Activated naive CD8-positive, alpha-beta T cell treated with anti-CD3 and anti-CD28 coated beads, Interleukin-2, amount 10 ng/mL, durations not matched to agents 7 days and 5 days (primary cell): ENCODE measurements at regions not wholly inside any gene's neighbourhood (a gene's known extent, or its start where the extent isn't known, plus 50 kb on each side); places are given as distances from the start of the nearest gene placed in this dataset.
"Not testable (repeated sequence)": the region's sequence is repeated elsewhere in the genome, so short reads cannot be mapped to it uniquely, and the experiment has no call there.

ENCODE experiments used
- ATAC-seq: fragments of 150-1000 bp; cut with Tn5 transposase; one replicate; pipeline ENCODE4 v1.10.0; 2021; ENCODE audit warnings: low read depth, moderate library complexity
- POLR2A ChIA-PET: fragments of 350-600 bp; sonication (Branson Sonifier 250); formaldehyde crosslinking; loops from one replicate; lab custom pipeline; 2021; ENCODE audit warnings: antibody characterized with exemption; lab: Charles Lee
- DNase-seq: peaks from one replicate; pipeline ENCODE4 v3.0.0; 2021
- H3K27ac Mint-ChIP-seq: one replicate; pipeline ENCODE4 v1.8.0; 2022; ENCODE audit warnings: mild to moderate bottlenecking, mixed read lengths
- H3K27me3 Mint-ChIP-seq: one replicate; pipeline ENCODE4 v1.8.0; 2022; ENCODE audit warnings: mild to moderate bottlenecking, moderate library complexity, mixed read lengths
- H3K36me3 Mint-ChIP-seq: one replicate; pipeline ENCODE4 v1.8.0; 2021; ENCODE audit warnings: mild to moderate bottlenecking, mixed read lengths
- H3K4me1 Mint-ChIP-seq: one replicate; pipeline ENCODE4 v1.8.0; 2021; ENCODE audit warnings: mixed read lengths
- H3K4me3 Mint-ChIP-seq: one replicate; pipeline ENCODE4 v1.8.0; 2022; ENCODE audit warnings: mild to moderate bottlenecking, moderate library complexity, mixed read lengths
- H3K9me3 Mint-ChIP-seq: one replicate; pipeline ENCODE4 v1.8.0; 2021; ENCODE audit warnings: mixed read lengths

DNA sequence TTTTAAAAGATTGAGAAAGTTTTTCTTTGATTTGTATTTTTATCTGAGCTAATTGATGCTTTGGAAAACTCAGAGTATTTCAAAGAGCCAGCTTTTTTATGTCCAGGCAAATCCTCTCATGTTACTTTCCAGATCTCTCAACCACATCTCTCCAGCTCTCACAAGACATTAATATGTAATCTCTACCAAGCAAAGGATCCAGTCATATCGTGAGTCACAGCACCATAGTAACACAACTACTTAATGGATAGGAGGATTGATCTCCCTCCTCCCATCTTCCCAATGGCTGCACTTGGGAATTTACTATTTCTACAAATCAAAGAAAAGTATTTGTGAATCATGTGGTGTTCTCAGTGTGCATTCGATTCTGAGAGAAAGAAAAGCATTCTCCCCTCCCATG, 63.3 kb downstream of the POU4F1 start:
- no peak overlapping the region for H3K4me3 Mint-ChIP-seq
- DNase-seq: no peak
- no peaks in the 10 kb centered on the region for H3K36me3 Mint-ChIP-seq
- H3K4me1 Mint-ChIP-seq: no peaks in the 10 kb centered on the region
- no peak for ATAC-seq
- H3K27ac Mint-ChIP-seq: no peak overlapping the region
- no peaks in the 10 kb centered on the region for H3K9me3 Mint-ChIP-seq
- POLR2A ChIA-PET: no interaction called here
- H3K27me3 Mint-ChIP-seq: peaks cover 8% of the 10 kb centered on the region

GRCh38 chr13:78526044-78526443, 77.3 kb downstream of the POU4F1 start:
- H3K9me3 Mint-ChIP-seq, H3K27ac Mint-ChIP-seq, DNase-seq, H3K4me3 Mint-ChIP-seq, POLR2A ChIA-PET, H3K36me3 Mint-ChIP-seq, ATAC-seq, H3K27me3 Mint-ChIP-seq, H3K4me1 Mint-ChIP-seq: not testable (repeated sequence)

DNA sequence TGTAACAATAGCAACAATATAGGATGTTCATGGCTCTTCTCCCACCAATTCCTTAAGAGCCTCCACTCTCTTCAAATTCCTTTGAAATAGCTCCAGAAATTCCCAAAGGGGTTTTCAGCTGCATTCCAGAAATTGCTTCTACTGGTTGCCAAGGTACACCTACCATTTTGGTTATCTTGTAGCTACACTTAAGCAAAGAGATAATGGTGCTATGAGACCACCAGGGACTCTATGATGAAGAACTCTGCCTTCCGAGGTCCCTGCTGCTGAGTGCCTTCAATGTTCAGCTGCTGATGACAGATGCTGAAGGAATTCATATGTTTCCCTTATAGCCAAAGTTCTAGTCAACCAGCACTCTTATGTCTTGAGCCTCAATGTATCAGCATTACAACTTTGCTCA, 78.4 kb downstream of the POU4F1 start:
- Mint-ChIP-seq H3K27ac (no peak overlapping the region), H3K9me3 (peaks cover 3% of the 10 kb centered on the region), H3K36me3 (no peaks in the 10 kb centered on the region), H3K4me3 (no peak overlapping the region), H3K27me3 (no peaks in the 10 kb centered on the region), H3K4me1 (no peaks in the 10 kb centered on the region)
- ATAC-seq: no peak
- no peak for DNase-seq
- POLR2A ChIA-PET: no interaction called here

GRCh38 chr13:78521091-78521490, 82.3 kb downstream of the POU4F1 start:
- H3K27ac Mint-ChIP-seq: no peak overlapping the region
- POLR2A ChIA-PET: no interaction called here
- no peak for ATAC-seq
- no peak for DNase-seq
- no peaks in the 10 kb centered on the region for H3K36me3 Mint-ChIP-seq
- H3K4me3 Mint-ChIP-seq: no peak overlapping the region
- H3K9me3 Mint-ChIP-seq: peaks cover 2% of the 10 kb centered on the region
- no peaks in the 10 kb centered on the region for H3K27me3 Mint-ChIP-seq
- H3K4me1 Mint-ChIP-seq: no peaks in the 10 kb centered on the region

DNA sequence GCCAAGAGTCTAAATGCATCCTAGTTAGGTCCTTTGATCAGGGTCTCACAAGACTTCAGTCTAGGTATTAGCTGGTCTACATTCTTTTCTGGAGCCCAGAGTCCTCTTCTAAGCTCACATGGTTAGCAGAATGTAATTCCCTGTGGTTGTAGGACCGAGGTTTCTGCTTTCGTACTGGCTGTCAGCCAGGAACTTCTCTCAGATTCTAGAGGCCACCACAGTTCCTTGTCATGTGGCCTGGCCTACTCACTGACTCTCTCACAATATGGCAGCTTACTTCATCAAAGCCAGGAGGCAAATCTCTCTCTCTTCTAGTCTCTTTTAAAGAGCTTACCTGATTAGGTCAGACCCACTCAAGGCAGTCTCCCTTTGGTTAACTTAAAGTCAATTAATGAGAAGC, 82.9 kb downstream of the POU4F1 start:
- DNase-seq (no peak), ATAC-seq (no peak)
- Mint-ChIP-seq H3K27ac (no peak overlapping the region), H3K4me1 (no peaks in the 10 kb centered on the region), H3K9me3 (peaks cover 2% of the 10 kb centered on the region), H3K27me3 (no peaks in the 10 kb centered on the region), H3K36me3 (no peaks in the 10 kb centered on the region), H3K4me3 (no peak overlapping the region)
- POLR2A ChIA-PET: no interaction called here

DNA sequence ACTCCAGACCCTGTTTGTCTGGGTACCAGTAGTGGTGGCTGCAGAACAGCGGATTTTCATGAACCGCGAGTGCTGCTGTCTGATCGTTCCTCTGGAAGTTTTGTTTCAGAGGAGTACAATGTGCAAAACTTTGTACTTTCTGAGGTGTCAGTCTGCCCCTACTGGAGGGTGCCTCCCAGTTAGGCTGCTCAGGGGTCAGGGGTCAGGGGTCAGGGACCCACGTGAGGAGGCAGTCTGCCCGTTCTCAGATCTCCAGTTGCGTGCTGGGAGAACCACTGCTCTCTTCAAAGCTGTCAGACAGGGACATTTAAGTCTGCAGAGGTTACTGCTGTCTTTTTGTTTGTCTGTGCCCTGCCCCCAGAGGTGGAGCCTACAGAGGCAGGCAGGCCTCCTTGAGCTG, 84.9 kb downstream of the POU4F1 start:
- H3K27ac Mint-ChIP-seq, POLR2A ChIA-PET, H3K9me3 Mint-ChIP-seq, DNase-seq, H3K27me3 Mint-ChIP-seq, H3K36me3 Mint-ChIP-seq, H3K4me3 Mint-ChIP-seq, ATAC-seq, H3K4me1 Mint-ChIP-seq: not testable (repeated sequence)

- POLR2A ChIA-PET: no interaction called here
- DNase-seq (no peak), ATAC-seq (no peak)
- no peaks in the 10 kb centered on the region for H3K27me3 Mint-ChIP-seq
- no peaks in the 10 kb centered on the region for H3K36me3 Mint-ChIP-seq
- H3K4me3 Mint-ChIP-seq: no peak overlapping the region
- H3K27ac Mint-ChIP-seq: no peak overlapping the region
- H3K4me1 Mint-ChIP-seq: no peaks in the 10 kb centered on the region
- peaks cover 2% of the 10 kb centered on the region for H3K9me3 Mint-ChIP-seq
Measured at GRCh38 chr13:78499802-78500201, 103.5 kb downstream of the POU4F1 start.

- H3K4me3 Mint-ChIP-seq: no peak overlapping the region
- no peaks in the 10 kb centered on the region for H3K27me3 Mint-ChIP-seq
- POLR2A ChIA-PET: no interaction called here
- DNase-seq (no peak), ATAC-seq (no peak)
- H3K4me1 Mint-ChIP-seq: no peaks in the 10 kb centered on the region
- no peak overlapping the region for H3K27ac Mint-ChIP-seq
- H3K9me3 Mint-ChIP-seq: peaks cover 2% of the 10 kb centered on the region
- H3K36me3 Mint-ChIP-seq: no peaks in the 10 kb centered on the region
Measured at GRCh38 chr13:78497702-78498355, 105.5 kb downstream of the POU4F1 start.

DNA sequence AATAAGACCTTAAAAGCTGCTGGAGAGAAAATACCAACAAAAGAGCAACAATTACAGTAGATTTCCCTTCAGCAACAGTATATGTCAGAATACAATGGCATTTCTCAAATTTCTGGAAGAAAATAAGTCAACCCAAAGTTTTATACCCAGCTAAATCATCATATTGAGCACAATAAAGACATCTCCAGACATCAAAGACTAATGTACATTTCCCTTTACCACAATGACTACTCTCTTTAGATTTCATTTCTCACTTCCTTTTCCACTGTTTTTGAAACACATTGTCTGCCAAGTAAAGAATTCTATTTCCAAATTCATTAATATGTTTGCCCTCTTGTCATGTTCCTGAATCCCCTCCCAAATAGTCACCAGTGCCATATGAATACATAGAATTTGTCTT, 111.4 kb downstream of the POU4F1 start:
- no peak for DNase-seq
- H3K36me3 Mint-ChIP-seq: no peaks in the 10 kb centered on the region
- no peaks in the 10 kb centered on the region for H3K27me3 Mint-ChIP-seq
- POLR2A ChIA-PET: no interaction called here
- ATAC-seq: no peak
- H3K9me3 Mint-ChIP-seq: peaks cover 5% of the 10 kb centered on the region
- no peak overlapping the region for H3K4me3 Mint-ChIP-seq
- no peaks in the 10 kb centered on the region for H3K4me1 Mint-ChIP-seq
- no peak overlapping the region for H3K27ac Mint-ChIP-seq

GRCh38 chr13:78490225-78490624, 113.1 kb downstream of the POU4F1 start:
- H3K27me3 Mint-ChIP-seq, H3K4me1 Mint-ChIP-seq, H3K9me3 Mint-ChIP-seq, H3K27ac Mint-ChIP-seq, ATAC-seq, H3K4me3 Mint-ChIP-seq, POLR2A ChIA-PET, DNase-seq, H3K36me3 Mint-ChIP-seq: not testable (repeated sequence)

DNA sequence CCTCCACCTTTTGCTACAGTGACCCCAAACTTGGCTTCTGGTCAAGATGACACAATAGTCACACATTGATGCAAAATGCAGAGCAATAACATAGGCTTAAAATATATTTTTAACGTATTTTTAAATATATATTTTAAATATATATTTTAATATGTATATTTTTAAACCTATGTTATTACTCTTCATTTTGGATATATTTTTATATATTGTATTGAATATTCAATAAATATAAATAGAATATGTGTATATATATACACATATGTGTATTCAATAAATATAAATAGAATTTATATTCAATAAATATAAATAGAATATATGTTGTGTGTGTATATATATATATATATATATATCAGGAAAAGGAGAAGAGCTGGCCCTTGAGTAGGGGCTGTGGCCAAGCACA, 115.6 kb downstream of the POU4F1 start:
- no peaks in the 10 kb centered on the region for H3K27me3 Mint-ChIP-seq
- H3K9me3 Mint-ChIP-seq: peaks cover 5% of the 10 kb centered on the region
- DNase-seq (no peak), ATAC-seq (no peak)
- H3K4me3 Mint-ChIP-seq: no peak overlapping the region
- no peak overlapping the region for H3K27ac Mint-ChIP-seq
- no peaks in the 10 kb centered on the region for H3K36me3 Mint-ChIP-seq
- H3K4me1 Mint-ChIP-seq: no peaks in the 10 kb centered on the region
- POLR2A ChIA-PET: no interaction called here

DNA sequence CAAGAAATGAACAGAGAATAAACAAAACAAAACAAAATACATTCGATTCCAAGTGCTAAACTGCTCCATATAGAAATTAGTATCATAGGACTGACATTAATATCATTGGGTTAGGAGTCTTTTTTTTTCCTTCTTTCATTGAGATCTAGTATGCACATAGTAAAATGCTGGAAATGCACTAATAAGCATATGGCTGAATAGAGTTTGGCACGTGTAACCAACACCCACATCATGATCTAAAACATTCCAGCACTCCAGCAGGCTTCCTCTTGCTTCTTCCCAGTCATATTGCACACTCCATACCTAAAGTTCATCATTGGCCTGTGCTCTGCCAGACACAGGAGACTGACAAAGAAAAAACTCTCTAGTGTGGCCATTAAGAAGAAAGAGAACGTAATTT, 117.5 kb downstream of the POU4F1 start:
- no peak overlapping the region for H3K27ac Mint-ChIP-seq
- H3K4me1 Mint-ChIP-seq: no peaks in the 10 kb centered on the region
- ATAC-seq (no peak), DNase-seq (no peak)
- H3K9me3 Mint-ChIP-seq: no peaks in the 10 kb centered on the region
- no peak overlapping the region for H3K4me3 Mint-ChIP-seq
- POLR2A ChIA-PET: no interaction called here
- H3K27me3 Mint-ChIP-seq: no peaks in the 10 kb centered on the region
- H3K36me3 Mint-ChIP-seq: no peaks in the 10 kb centered on the region

- no peak overlapping the region for H3K4me3 Mint-ChIP-seq
Measured at GRCh38 chr13:78478183-78478582, 125.2 kb downstream of the POU4F1 start.

DNA sequence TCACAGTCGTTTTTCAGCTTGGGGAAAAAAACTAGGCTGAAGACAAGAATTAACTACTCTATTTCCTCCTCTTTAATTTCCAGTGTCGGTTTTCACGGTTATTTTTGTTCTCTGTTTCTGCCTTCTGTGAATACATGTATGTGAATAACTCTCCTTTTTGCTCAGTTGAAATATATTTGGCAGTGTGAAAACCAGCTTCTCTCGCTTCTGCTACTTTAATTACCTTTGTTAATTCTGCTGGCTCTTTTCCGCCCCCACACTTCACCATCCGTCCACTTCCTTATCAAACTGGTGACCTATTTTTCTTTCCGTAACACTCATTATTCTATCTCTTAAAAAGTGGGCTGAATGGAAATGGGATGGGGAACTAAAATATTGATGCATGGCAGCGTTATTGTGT, 126.4 kb downstream of the POU4F1 start:
- Mint-ChIP-seq H3K27ac (no peak overlapping the region), H3K27me3 (no peaks in the 10 kb centered on the region), H3K36me3 (no peaks in the 10 kb centered on the region), H3K9me3 (no peaks in the 10 kb centered on the region), H3K4me3 (no peak overlapping the region), H3K4me1 (no peaks in the 10 kb centered on the region)
- no peak for ATAC-seq
- DNase-seq: no peak
- POLR2A ChIA-PET: no interaction called here

More at GRCh38 chr13:78478183-78478582, 125.2 kb downstream of the POU4F1 start:
- no peak for DNase-seq
- ATAC-seq: no peak
- Mint-ChIP-seq H3K9me3 (no peaks in the 10 kb centered on the region), H3K36me3 (no peaks in the 10 kb centered on the region), H3K27me3 (no peaks in the 10 kb centered on the region), H3K4me1 (no peaks in the 10 kb centered on the region), H3K27ac (no peak overlapping the region)
- POLR2A ChIA-PET: no interaction called here

- Mint-ChIP-seq H3K4me3 (no peak overlapping the region), H3K9me3 (no peaks in the 10 kb centered on the region), H3K4me1 (no peaks in the 10 kb centered on the region), H3K36me3 (no peaks in the 10 kb centered on the region), H3K27me3 (peaks cover 2% of the 10 kb centered on the region), H3K27ac (no peak overlapping the region)
- DNase-seq (no peak), ATAC-seq (no peak)
- POLR2A ChIA-PET: no interaction called here
Measured at GRCh38 chr13:78468621-78469020, 134.7 kb downstream of the POU4F1 start.
